GM12872 (cell line): ENCODE measurements at regions not wholly inside any gene's neighbourhood (a gene's known extent, or its start where the extent isn't known, plus 50 kb on each side); places are given as distances from the start of the nearest gene placed in this dataset.

Experiments
- CTCF ChIP-seq: IDR thresholded peaks from 3 replicates; pipeline ENCODE4 v1.5.1; 2011; ENCODE audit warnings: low read depth, mild to moderate bottlenecking, low read length, moderate library complexity; ENCODE audit not compliant: insufficient read depth

- TF ChIP-seq CTCF: no peak
These were observed 245.2 kb upstream of the CCL2 start for GRCh38 chr17:34009912-34010311.

GRCh38 chr17:34010534-34010933 lies 244.6 kb upstream of the CCL2 start:
- no peak for TF ChIP-seq CTCF

- no peak for TF ChIP-seq CTCF
These were observed 243.5 kb upstream of the CCL2 start for GRCh38 chr17:34011599-34011998.

- TF ChIP-seq CTCF: no peak
These were observed 242.2 kb upstream of the CCL2 start for GRCh38 chr17:34012709-34013375.

- TF ChIP-seq CTCF: no peak
These were observed 239.8 kb upstream of the CCL2 start for GRCh38 chr17:34015253-34015652.

GRCh38 chr17:34024386-34024785 lies 230.7 kb upstream of the CCL2 start:
- no peak for TF ChIP-seq CTCF

GRCh38 chr17:34024806-34025551 lies 230.1 kb upstream of the CCL2 start:
- TF ChIP-seq CTCF: no peak; the same call in 2 of the 3 replicates
